ENCODE measurements at regions not wholly inside any gene's neighbourhood (a gene's known extent, or its start where the extent isn't known, plus 50 kb on each side); places are given as distances from the start of the nearest gene placed in this dataset.

DNA sequence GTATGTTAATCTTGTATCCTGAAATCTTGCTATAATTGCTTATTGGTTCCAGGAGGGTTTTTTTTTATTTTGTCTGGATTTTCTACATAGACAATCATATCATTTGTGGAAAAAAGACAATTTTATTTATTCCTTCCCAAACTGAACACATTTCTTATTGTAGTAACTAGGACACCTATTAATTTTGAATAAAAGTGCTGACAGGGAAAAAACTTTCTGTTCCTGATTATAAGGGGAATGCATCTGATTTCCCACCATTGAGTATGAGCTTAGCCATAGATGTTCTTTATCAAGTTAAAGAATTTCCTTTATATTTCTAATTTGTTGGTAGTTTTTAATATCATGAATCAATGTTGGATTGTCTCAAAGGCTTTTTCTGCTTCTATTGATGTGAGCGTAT, 460.7 kb upstream of the CNTN3 start:
- no peak for TF ChIP-seq CTCF (conservative IDR thresholded peaks at IDR 0.05; ENCODE audit: low read depth, low read length)

DNA sequence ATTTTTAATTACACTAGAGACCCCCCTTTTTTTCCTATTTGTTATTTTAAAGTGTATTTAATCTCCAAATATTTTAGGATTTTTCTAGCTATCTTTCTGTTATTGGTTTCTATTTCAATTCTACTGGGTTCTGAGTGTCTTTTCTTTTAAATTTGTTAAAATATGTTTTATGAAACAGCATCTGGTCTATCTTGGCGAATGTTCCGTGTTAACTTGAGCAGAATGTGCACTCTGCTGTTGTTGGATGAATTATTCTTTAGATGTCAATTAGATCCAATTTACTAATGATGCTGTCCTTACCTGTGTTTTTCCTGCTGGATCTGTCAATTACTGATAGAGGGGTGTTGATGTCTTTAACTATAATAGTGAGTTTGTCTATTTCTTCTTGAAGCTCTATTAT, 462.0 kb upstream of the CNTN3 start:
- no peak for DNase-seq (ENCODE audit: low read depth)
- no peak for TF ChIP-seq CTCF (conservative IDR thresholded peaks at IDR 0.05; ENCODE audit: low read depth, low read length)
- no peak overlapping the region for H3K4me3 ChIP-seq (ENCODE audit: low read depth, low read length)

More for the DNA sequence above, 460.7 kb upstream of the CNTN3 start:
- H3K4me3 ChIP-seq (ENCODE audit: low read depth, low read length): no peak overlapping the region
- no peak for DNase-seq (ENCODE audit: low read depth)

DNA sequence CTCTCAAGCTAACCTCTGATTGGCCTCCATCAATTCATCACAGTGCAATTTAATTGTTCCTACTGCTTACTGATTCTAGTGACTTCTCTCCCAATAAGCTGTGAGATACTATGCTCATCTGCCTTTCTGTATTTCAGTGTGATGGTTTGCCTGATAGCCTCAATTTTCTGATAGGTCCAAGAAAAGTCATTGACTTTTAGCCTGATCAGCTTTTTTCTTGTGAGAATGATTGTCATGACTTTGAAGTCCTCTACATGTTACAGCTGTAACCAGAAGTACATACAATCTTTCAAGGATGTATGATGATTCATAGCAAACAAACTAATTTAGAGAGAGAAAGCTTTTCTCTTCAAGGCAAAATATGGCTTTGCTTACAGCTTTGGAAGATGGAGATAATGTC, 463.8 kb upstream of the CNTN3 start:
- H3K4me3 ChIP-seq (ENCODE audit: low read depth, low read length): no peak overlapping the region
- DNase-seq (ENCODE audit: low read depth): no peak
- TF ChIP-seq CTCF (conservative IDR thresholded peaks at IDR 0.05; ENCODE audit: low read depth, low read length): no peak

- H3K4me3 ChIP-seq (ENCODE audit: low read depth, low read length): no peak overlapping the region
- DNase-seq (ENCODE audit: low read depth): no peak
- TF ChIP-seq CTCF (conservative IDR thresholded peaks at IDR 0.05; ENCODE audit: low read depth, low read length): no peak
These were observed 468.4 kb upstream of the CNTN3 start for GRCh38 chr3:75082845-75083244.

DNA sequence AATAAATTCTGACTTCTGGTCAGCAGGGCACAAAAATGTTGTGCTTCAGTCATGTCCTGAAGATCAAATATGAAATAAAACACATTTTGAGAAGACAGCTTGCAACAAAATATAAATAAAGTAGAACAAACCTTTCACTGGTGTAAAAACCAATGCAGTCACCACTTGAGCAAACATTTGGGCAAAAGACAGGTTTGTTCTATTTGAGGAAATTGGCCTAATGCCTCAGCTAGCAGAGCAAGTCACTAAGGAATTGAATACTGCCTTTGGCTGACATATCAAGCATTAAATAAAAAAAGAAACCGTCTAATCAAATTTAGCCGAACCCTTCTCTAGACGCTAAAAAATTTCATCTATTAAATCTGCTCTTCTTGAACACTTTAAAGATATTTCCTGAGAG, 475.4 kb upstream of the CNTN3 start:
- DNase-seq (ENCODE audit: low read depth): no peak
- TF ChIP-seq CTCF (conservative IDR thresholded peaks at IDR 0.05; ENCODE audit: low read depth, low read length): no peak

DNA sequence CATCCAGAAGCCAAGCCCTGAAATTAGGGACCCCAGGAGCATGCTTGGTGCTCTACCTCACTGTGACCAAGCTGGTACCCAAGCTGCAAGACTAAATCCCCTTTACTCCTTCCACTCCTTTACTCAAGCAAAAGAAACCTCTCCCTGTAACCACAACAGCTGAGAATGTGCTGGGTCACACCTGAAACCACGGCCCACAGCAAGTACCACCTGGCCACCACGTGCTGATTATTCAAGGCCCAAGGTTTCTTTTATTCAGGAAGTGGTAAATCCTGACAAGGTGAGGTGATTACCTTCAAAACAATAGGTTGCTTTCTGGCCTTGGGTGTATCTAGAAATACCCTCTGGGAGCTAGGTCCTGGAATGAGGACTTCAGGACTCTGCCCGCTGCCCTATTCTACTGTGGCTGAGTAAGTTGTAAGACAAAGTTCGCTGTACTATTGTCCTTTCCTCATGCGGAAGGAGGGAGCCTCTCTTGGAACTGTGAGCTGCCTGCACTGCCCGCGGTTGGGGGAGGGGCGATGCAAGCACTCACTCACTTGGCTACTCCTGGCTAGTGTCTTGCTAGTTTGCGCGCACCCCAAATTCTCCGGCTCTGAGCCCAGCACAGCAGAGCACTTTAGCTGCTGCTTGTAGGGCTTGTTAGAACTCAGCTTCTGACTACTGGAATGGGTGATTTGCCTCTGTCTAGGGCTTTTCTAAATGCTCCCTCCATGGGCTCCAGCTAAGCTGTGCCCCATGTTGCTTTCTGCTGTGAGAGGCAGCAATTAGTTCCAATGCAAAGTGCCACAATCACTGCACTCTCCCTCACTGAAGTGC, 487.1 kb upstream of the CNTN3 start:
- DNase-seq (ENCODE audit: low read depth): no peak
- no peak overlapping the region for H3K4me3 ChIP-seq (ENCODE audit: low read depth, low read length)
- no peak for TF ChIP-seq CTCF (conservative IDR thresholded peaks at IDR 0.05; ENCODE audit: low read depth, low read length)

More for the DNA sequence above, 475.4 kb upstream of the CNTN3 start:
- H3K4me3 ChIP-seq (ENCODE audit: low read depth, low read length): no peak overlapping the region

DNA sequence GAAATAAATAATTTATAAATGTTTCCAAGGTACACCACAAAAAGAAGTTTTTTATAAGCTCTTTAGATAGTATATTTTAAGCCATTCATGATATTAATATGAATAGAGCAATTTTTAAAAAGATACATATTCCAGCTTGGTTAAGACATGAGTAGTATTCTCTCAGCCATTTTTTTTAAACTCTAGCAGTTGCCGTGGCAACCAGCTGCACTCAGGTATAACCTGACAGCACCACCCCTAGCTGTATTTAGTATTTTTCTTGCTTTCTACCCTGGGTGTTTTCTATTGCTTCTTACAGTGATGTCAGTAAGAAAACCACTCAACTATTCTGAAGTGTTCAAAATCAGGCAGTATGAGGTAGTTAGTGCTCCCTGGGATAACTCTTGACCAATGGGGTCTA, 496.3 kb upstream of the CNTN3 start:
- no peak overlapping the region for H3K4me3 ChIP-seq (ENCODE audit: low read depth, low read length)
- no peak for TF ChIP-seq CTCF (conservative IDR thresholded peaks at IDR 0.05; ENCODE audit: low read depth, low read length)
- no peak for DNase-seq (ENCODE audit: low read depth)
